ENCODE measurements at regions not wholly inside any gene's neighbourhood (a gene's known extent, or its start where the extent isn't known, plus 50 kb on each side); places are given as distances from the start of the nearest gene placed in this dataset.

DNA sequence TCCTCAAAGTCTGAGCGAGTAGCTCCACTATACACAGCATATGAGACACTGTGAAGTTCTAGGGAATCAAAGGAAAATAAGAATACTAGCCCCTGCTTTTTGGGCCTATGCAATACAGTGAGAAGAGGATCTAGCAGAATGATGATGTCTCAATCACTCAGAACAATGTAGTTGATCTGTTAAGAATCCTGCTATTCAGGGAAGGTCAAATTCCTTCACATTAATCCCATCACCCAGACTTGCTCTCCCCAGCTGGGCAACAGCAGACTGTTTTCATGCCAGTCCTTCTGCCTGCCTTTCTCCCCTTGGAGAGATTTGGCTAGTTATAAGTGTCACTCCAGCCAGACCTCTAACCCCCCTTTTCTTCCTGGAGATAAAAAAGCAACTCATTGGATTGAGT lies 230.0 kb upstream of the EPHA4 start:
- no peak overlapping the region for H3K4me3 ChIP-seq
- H3K27ac ChIP-seq = no peak overlapping the region
- intact Hi-C loops (cut with DNase I; ENCODE audit: low total_unique reads) = no loop called here
- H3K4me1 ChIP-seq = no peaks in the 10 kb centered on the region
- H3K27me3 ChIP-seq = no peaks in the 10 kb centered on the region
- H3K9me3 ChIP-seq = no peaks in the 10 kb centered on the region
- TF ChIP-seq, protein P1, sequence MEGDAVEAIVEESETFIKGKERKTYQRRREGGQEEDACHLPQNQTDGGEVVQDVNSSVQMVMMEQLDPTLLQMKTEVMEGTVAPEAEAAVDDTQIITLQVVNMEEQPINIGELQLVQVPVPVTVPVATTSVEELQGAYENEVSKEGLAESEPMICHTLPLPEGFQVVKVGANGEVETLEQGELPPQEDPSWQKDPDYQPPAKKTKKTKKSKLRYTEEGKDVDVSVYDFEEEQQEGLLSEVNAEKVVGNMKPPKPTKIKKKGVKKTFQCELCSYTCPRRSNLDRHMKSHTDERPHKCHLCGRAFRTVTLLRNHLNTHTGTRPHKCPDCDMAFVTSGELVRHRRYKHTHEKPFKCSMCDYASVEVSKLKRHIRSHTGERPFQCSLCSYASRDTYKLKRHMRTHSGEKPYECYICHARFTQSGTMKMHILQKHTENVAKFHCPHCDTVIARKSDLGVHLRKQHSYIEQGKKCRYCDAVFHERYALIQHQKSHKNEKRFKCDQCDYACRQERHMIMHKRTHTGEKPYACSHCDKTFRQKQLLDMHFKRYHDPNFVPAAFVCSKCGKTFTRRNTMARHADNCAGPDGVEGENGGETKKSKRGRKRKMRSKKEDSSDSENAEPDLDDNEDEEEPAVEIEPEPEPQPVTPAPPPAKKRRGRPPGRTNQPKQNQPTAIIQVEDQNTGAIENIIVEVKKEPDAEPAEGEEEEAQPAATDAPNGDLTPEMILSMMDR (IDR thresholded peaks at IDR 0.05) = no peak
- TF ChIP-seq POLR2A (IDR thresholded peaks at IDR 0.05) = no peak
- no peaks in the 10 kb centered on the region for H3K36me3 ChIP-seq (ENCODE audit: low read depth, missing control alignments)
- WGBS, 2 donors = 84 to 93% methylated on average over 1 of the region's 1 CpG
- DNase-seq = no peak

DNA sequence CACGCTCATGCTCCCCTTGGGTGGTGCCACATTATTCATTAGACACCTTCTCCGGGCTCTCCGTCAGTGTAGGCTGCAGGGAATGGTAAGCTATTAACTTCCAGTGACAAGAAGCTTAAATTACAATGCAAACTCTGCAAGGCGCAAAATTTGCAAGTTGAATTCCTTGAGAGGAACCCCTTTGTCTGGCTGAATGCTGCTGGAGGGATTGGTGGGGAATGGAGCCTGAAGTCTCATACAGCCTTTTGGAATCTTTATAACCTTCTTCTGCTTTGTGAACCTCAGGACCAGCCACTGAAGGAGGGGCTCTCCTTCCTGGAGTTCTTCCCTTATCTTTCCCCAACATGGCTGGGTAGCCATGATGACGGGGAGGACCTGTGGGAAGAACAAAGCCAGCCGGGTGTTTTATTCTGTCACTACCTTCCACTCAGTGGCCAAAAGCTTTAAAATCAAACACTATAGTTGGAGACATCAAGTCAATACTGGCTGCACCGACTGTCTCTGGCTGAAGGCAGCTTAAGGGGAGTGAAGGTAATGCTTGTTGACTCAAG lies 220.9 kb upstream of the EPHA4 start:
- Histone ChIP-seq H3K4me3 (no peak overlapping the region), H3K36me3 (ENCODE audit: low read depth, missing control alignments) (no peaks in the 10 kb centered on the region), H3K27me3 (no peaks in the 10 kb centered on the region), H3K27ac (no peak overlapping the region), H3K9me3 (no peaks in the 10 kb centered on the region), H3K4me1 (no peaks in the 10 kb centered on the region)
- intact Hi-C loops (cut with DNase I; ENCODE audit: low total_unique reads) = no loop called here
- WGBS, 2 donors = 56 to 73% methylated on average over 7 of the region's 7 CpGs
- no peak for DNase-seq
- TF ChIP-seq POLR2A (IDR thresholded peaks at IDR 0.05) = no peak

DNA sequence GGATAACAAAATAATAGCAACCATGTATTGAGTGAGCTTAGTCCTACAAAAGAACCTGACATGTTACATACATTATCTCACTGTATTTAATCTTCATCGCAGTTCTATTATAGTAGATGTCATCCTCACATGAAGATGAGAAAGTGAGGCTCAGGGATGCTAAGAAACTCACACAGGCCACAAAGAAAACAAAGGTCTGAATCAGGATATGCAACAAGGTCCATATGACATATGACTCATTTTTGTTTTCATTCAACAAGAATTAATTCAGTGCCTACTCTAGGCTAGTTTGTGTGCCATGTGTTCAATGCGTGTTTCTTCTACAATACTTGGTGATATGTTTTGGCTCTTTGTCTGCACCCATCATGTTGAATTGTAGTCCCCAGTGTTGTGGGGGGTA lies 219.7 kb upstream of the EPHA4 start:
- Histone ChIP-seq H3K4me3 (no peak overlapping the region), H3K4me1 (no peaks in the 10 kb centered on the region), H3K27me3 (no peaks in the 10 kb centered on the region), H3K9me3 (no peaks in the 10 kb centered on the region), H3K27ac (no peak overlapping the region), H3K36me3 (ENCODE audit: low read depth, missing control alignments) (no peaks in the 10 kb centered on the region)
- TF ChIP-seq, protein P1 (IDR thresholded peaks at IDR 0.05) = no peak
- no peak for TF ChIP-seq POLR2A (IDR thresholded peaks at IDR 0.05)
- WGBS, 2 donors = 95 to 100% methylated on average over 2 of the region's 2 CpGs
- DNase-seq = no peak
- intact Hi-C loops (cut with DNase I; ENCODE audit: low total_unique reads) = no loop called here

DNA sequence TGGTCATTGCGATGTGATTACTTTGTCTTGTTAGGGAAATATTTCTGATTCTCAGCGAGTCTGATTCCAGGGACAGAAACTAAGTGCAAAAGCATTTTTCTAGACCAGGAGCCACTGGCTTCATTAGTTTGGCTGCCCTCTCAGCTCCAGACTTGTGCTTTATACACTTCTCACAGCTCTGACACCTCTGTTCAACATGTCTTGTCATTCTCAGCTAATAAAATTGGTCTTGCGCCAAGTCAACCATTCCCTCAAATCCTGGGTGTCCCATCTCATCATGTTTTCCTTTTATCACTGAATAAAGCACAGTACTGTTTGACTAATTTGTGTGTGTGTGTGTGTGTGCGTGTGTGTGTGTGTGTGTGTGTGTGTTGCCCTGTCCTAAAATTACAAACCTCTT lies 215.5 kb upstream of the EPHA4 start:
- DNase-seq = no peak
- TF ChIP-seq POLR2A (IDR thresholded peaks at IDR 0.05) = no peak
- TF ChIP-seq, protein P1 (IDR thresholded peaks at IDR 0.05) = no peak
- H3K9me3 ChIP-seq = no peaks in the 10 kb centered on the region
- no peak overlapping the region for H3K27ac ChIP-seq
- no peaks in the 10 kb centered on the region for H3K27me3 ChIP-seq
- intact Hi-C loops (cut with DNase I; ENCODE audit: low total_unique reads) = no loop called here
- 69 to 73% methylated on average over 4 of the region's 4 CpGs for WGBS, 2 donors
- H3K4me1 ChIP-seq = no peaks in the 10 kb centered on the region
- no peak overlapping the region for H3K4me3 ChIP-seq
- H3K36me3 ChIP-seq (ENCODE audit: low read depth, missing control alignments) = no peaks in the 10 kb centered on the region

DNA sequence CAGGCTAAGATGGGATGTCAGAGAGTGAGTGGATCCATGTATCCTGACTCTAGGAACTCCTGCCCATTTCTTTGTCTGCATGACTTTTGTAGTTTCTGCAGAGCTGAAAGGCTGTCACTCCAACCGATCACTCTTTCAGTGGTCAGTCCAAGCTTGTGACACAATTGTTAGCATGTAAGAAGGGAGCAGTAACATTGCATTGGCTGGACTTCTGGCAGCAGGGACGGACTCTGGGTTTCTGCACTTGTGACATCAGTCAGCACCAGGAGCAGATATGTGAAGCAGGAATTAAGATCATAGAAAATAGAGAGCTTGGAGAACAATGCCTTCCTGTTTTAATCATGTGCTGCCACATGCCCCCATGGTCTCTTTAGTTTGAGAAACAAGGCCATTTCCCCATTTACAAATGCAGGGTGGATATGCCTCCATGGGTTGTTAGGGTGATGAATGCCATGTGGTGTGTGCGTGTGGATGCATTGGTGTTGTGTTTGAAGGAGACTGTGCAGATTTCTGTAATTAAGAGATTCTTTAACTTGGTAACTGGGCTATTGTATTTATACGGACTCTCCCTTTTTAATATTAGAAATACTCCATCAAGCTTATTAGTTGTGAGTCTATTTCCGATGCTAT lies 214.3 kb upstream of the EPHA4 start:
- no peaks in the 10 kb centered on the region for H3K27me3 ChIP-seq
- intact Hi-C loops (cut with DNase I; ENCODE audit: low total_unique reads) = no loop called here
- no peak overlapping the region for H3K27ac ChIP-seq
- no peaks in the 10 kb centered on the region for H3K9me3 ChIP-seq
- WGBS, 2 donors = 84 to 85% methylated on average over 5 of the region's 5 CpGs
- no peak overlapping the region for H3K4me3 ChIP-seq
- H3K36me3 ChIP-seq (ENCODE audit: low read depth, missing control alignments) = no peaks in the 10 kb centered on the region
- no peaks in the 10 kb centered on the region for H3K4me1 ChIP-seq
- DNase-seq = no peak
- TF ChIP-seq, protein P1 (IDR thresholded peaks at IDR 0.05) = no peak
